SK-N-SH treated with all-trans-retinoic acid at 6 μM for 48 hours (cell line): ENCODE measurements at regions not wholly inside any gene's neighbourhood (a gene's known extent, or its start where the extent isn't known, plus 50 kb on each side); places are given as distances from the start of the nearest gene placed in this dataset.

Source experiments
- ATAC-seq: fragments of 200-7000 bp; cut with Tn5 transposase; 3 replicates; pipeline ENCODE4 v1.9.1; 2020; ENCODE audit warnings: mild to moderate bottlenecking, moderate library complexity
- BACH2 ChIP-seq: fragments of 250-450 bp; sonication (Bioruptor Pico); IDR thresholded peaks from 2 replicates; pipeline ENCODE4 v1.9.0; 2021; ENCODE audit warnings: mild to moderate bottlenecking, borderline replicate concordance
- CSDC2 ChIP-seq: fragments of 250-450 bp; sonication (Bioruptor Pico); IDR thresholded peaks from 2 replicates; pipeline ENCODE4 v1.5.0; 2020; ENCODE audit warnings: mild to moderate bottlenecking, moderate library complexity
- ESRRG ChIP-seq: fragments of 250-450 bp; sonication (Bioruptor Pico); IDR thresholded peaks from 2 replicates; pipeline ENCODE4 v1.6.1; 2021; ENCODE audit warnings: mild to moderate bottlenecking
- GLIS3 ChIP-seq: fragments of 250-450 bp; sonication (Bioruptor Pico); IDR thresholded peaks from 2 replicates; pipeline ENCODE4 v1.5.0; 2020; ENCODE audit warnings: mild to moderate bottlenecking, moderate library complexity
- ISL1 ChIP-seq: fragments of 250-450 bp; sonication (Bioruptor Pico); IDR thresholded peaks from 2 replicates; pipeline ENCODE4 v2.1.2; 2022; ENCODE audit warnings: mild to moderate bottlenecking, moderate library complexity
- OSR1 ChIP-seq: fragments of 250-450 bp; sonication (Bioruptor Pico); IDR thresholded peaks from 2 replicates; pipeline ENCODE4 v1.8.0; 2022; ENCODE audit warnings: moderate library complexity, mild to moderate bottlenecking, inconsistent platforms
- PPARA ChIP-seq: fragments of 250-450 bp; sonication (Bioruptor Pico); IDR thresholded peaks from 2 replicates; pipeline ENCODE4 v1.5.0; 2020; ENCODE audit warnings: mild to moderate bottlenecking, borderline replicate concordance
- RARB ChIP-seq: fragments of 250-450 bp; sonication (Bioruptor Pico); IDR thresholded peaks from 2 replicates; pipeline ENCODE4 v1.8.0; 2021; ENCODE audit warnings: mild to moderate bottlenecking, moderate library complexity
- SNAI2 ChIP-seq: fragments of 250-450 bp; sonication (Bioruptor Pico); IDR thresholded peaks from 2 replicates; pipeline ENCODE4 v1.5.0; 2020; ENCODE audit warnings: mild to moderate bottlenecking, moderate library complexity
- TCF4 ChIP-seq: fragments of 250-450 bp; sonication (Bioruptor Pico); IDR thresholded peaks from 2 replicates; pipeline ENCODE4 v1.8.0; 2021; ENCODE audit warnings: mild to moderate bottlenecking, moderate library complexity, borderline replicate concordance
- TOX ChIP-seq: fragments of 250-450 bp; sonication (Bioruptor Pico); IDR thresholded peaks from 2 replicates; pipeline ENCODE4 v1.8.0; 2021; ENCODE audit warnings: mild to moderate bottlenecking, moderate library complexity, borderline replicate concordance
- ZC3H10 ChIP-seq: fragments of 250-450 bp; sonication (Bioruptor Pico); IDR thresholded peaks from 2 replicates; pipeline ENCODE4 v1.5.1; 2021; ENCODE audit warnings: mild to moderate bottlenecking, moderate library complexity
- ZFP3 ChIP-seq: fragments of 250-450 bp; sonication (Bioruptor Pico); IDR thresholded peaks from 2 replicates; pipeline ENCODE4 v1.5.0; 2020; ENCODE audit warnings: mild to moderate bottlenecking, moderate library complexity
- ZFP30 ChIP-seq: fragments of 450-650 bp; formaldehyde crosslinking; IDR thresholded peaks from 2 replicates; pipeline ENCODE4 v1.5.0; 2022; ENCODE audit warnings: mild to moderate bottlenecking, moderate library complexity
- ZNF565 ChIP-seq: fragments of 450-650 bp; formaldehyde crosslinking; conservative IDR thresholded peaks from 2 replicates; pipeline ENCODE4 v1.5.0; 2020; ENCODE audit warnings: low read depth, mild to moderate bottlenecking, moderate library complexity
- ZNF70 ChIP-seq: fragments of 450-650 bp; formaldehyde crosslinking; IDR thresholded peaks from 2 replicates; pipeline ENCODE4 v1.5.0; 2020; ENCODE audit warnings: mild to moderate bottlenecking, moderate library complexity
- ZNF8 ChIP-seq: fragments of 450-650 bp; formaldehyde crosslinking; IDR thresholded peaks from 2 replicates; pipeline ENCODE4 v1.5.0; 2020; ENCODE audit warnings: mild to moderate bottlenecking, moderate library complexity
- TF ChIP-seq, protein P1 (sequence below): fragments of 250-450 bp; sonication (Bioruptor Pico); IDR thresholded peaks from 2 replicates; pipeline ENCODE4 v1.5.1; 2021; ENCODE audit warnings: mild to moderate bottlenecking, moderate library complexity
- TF ChIP-seq, protein P2 (sequence below): fragments of 250-450 bp; sonication (Bioruptor Pico); IDR thresholded peaks from 2 replicates; pipeline ENCODE4 v1.5.1; 2020; ENCODE audit warnings: low read depth, mild to moderate bottlenecking, moderate library complexity
- TF ChIP-seq, protein P3 (sequence below): fragments of 250-450 bp; sonication (Bioruptor Pico); IDR thresholded peaks from 2 replicates; pipeline ENCODE4 v1.8.0; 2021; ENCODE audit warnings: low read depth, mild to moderate bottlenecking, moderate library complexity, borderline replicate concordance
- TF ChIP-seq, protein P4 (sequence below): fragments of 250-450 bp; sonication (Bioruptor Pico); IDR thresholded peaks from 2 replicates; pipeline ENCODE4 v1.5.0; 2020; ENCODE audit warnings: mild to moderate bottlenecking, moderate library complexity
- TF ChIP-seq, protein P5 (sequence below): fragments of 250-450 bp; sonication (Bioruptor Pico); IDR thresholded peaks from 2 replicates; pipeline ENCODE4 v1.8.0; 2020; ENCODE audit warnings: mild to moderate bottlenecking, moderate library complexity, borderline replicate concordance

DNA sequence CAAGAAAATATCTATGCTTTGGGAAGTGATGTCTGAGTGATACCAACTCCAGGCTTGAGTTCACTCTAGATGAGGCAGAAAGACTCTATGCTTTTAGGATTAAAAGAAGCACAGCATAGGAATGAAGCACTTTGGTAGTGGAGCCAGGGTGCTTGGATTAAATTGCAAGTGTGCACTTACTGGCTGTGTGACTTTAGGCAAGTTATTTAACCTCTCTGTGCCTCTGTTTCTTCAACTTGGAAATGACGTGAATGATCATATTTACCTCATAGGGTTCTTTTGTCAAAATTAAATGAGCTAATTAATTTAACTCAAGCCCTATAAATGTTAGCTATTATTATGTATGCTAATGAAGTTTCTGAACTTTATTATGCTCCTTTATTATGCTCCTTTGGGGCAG lies 446.1 kb downstream of the TTLL7 start:
- ATAC-seq: no peak

DNA sequence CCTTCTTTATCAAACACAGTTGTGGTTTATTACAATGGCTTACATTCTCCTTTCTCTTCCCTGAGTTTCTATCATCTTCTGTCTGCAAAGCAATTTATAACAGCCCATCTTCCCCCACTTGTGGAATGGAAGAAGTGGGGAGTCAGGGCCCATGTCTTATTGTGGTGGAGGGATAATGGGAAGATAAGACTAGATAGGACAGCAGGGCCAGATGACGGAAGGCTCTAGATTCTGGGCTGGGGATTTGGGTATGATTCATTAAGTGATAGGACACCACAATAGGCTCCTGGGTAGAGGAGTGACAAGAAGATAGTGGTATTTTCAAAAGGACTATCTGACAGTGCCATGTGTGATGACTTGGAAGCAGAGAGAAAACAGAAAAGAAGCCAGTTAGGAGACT lies 450.6 kb downstream of the TTLL7 start:
- ATAC-seq: no peak
- TF ChIP-seq ZFP3 (CRISPR knock-in tag) (no peak), ZC3H10 (CRISPR knock-in tag) (no peak), ZNF565 (no peak), OSR1 (CRISPR knock-in tag) (no peak), BACH2 (CRISPR knock-in tag) (no peak), SNAI2 (no peak), TCF4 (no peak), ESRRG (CRISPR knock-in tag) (no peak), ZFP30 (no peak), CSDC2 (CRISPR knock-in tag) (no peak), GLIS3 (CRISPR knock-in tag) (no peak), ISL1 (CRISPR knock-in tag) (no peak), TOX (CRISPR knock-in tag) (no peak), PPARA (CRISPR knock-in tag) (no peak), ZNF8 (CRISPR knock-in tag) (no peak), RARB (no peak)
- TF ChIP-seq, protein P1, sequence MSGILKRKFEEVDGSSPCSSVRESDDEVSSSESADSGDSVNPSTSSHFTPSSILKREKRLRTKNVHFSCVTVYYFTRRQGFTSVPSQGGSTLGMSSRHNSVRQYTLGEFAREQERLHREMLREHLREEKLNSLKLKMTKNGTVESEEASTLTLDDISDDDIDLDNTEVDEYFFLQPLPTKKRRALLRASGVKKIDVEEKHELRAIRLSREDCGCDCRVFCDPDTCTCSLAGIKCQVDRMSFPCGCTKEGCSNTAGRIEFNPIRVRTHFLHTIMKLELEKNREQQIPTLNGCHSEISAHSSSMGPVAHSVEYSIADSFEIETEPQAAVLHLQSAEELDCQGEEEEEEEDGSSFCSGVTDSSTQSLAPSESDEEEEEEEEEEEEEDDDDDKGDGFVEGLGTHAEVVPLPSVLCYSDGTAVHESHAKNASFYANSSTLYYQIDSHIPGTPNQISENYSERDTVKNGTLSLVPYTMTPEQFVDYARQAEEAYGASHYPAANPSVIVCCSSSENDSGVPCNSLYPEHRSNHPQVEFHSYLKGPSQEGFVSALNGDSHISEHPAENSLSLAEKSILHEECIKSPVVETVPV (CRISPR knock-in tag): no peak
- TF ChIP-seq, protein P2, sequence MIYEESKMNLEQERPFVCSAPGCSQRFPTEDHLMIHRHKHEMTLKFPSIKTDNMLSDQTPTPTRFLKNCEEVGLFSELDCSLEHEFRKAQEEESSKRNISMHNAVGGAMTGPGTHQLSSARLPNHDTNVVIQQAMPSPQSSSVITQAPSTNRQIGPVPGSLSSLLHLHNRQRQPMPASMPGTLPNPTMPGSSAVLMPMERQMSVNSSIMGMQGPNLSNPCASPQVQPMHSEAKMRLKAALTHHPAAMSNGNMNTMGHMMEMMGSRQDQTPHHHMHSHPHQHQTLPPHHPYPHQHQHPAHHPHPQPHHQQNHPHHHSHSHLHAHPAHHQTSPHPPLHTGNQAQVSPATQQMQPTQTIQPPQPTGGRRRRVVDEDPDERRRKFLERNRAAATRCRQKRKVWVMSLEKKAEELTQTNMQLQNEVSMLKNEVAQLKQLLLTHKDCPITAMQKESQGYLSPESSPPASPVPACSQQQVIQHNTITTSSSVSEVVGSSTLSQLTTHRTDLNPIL: no peak
- TF ChIP-seq, protein P3, sequence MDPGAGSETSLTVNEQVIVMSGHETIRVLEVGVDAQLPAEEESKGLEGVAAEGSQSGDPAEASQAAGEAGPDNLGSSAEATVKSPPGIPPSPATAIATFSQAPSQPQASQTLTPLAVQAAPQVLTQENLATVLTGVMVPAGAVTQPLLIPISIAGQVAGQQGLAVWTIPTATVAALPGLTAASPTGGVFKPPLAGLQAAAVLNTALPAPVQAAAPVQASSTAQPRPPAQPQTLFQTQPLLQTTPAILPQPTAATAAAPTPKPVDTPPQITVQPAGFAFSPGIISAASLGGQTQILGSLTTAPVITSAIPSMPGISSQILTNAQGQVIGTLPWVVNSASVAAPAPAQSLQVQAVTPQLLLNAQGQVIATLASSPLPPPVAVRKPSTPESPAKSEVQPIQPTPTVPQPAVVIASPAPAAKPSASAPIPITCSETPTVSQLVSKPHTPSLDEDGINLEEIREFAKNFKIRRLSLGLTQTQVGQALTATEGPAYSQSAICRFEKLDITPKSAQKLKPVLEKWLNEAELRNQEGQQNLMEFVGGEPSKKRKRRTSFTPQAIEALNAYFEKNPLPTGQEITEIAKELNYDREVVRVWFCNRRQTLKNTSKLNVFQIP: no peak
- TF ChIP-seq, protein P4, sequence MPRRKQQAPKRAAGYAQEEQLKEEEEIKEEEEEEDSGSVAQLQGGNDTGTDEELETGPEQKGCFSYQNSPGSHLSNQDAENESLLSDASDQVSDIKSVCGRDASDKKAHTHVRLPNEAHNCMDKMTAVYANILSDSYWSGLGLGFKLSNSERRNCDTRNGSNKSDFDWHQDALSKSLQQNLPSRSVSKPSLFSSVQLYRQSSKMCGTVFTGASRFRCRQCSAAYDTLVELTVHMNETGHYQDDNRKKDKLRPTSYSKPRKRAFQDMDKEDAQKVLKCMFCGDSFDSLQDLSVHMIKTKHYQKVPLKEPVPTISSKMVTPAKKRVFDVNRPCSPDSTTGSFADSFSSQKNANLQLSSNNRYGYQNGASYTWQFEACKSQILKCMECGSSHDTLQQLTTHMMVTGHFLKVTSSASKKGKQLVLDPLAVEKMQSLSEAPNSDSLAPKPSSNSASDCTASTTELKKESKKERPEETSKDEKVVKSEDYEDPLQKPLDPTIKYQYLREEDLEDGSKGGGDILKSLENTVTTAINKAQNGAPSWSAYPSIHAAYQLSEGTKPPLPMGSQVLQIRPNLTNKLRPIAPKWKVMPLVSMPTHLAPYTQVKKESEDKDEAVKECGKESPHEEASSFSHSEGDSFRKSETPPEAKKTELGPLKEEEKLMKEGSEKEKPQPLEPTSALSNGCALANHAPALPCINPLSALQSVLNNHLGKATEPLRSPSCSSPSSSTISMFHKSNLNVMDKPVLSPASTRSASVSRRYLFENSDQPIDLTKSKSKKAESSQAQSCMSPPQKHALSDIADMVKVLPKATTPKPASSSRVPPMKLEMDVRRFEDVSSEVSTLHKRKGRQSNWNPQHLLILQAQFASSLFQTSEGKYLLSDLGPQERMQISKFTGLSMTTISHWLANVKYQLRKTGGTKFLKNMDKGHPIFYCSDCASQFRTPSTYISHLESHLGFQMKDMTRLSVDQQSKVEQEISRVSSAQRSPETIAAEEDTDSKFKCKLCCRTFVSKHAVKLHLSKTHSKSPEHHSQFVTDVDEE (CRISPR knock-in tag): no peak

More for the DNA sequence above, 446.1 kb downstream of the TTLL7 start:
- TF ChIP-seq ZFP30 (no peak), ZNF70 (CRISPR knock-in tag) (no peak)
- TF ChIP-seq, protein P4 (CRISPR knock-in tag): no peak
- TF ChIP-seq, protein P3: no peak
- TF ChIP-seq, protein P5, sequence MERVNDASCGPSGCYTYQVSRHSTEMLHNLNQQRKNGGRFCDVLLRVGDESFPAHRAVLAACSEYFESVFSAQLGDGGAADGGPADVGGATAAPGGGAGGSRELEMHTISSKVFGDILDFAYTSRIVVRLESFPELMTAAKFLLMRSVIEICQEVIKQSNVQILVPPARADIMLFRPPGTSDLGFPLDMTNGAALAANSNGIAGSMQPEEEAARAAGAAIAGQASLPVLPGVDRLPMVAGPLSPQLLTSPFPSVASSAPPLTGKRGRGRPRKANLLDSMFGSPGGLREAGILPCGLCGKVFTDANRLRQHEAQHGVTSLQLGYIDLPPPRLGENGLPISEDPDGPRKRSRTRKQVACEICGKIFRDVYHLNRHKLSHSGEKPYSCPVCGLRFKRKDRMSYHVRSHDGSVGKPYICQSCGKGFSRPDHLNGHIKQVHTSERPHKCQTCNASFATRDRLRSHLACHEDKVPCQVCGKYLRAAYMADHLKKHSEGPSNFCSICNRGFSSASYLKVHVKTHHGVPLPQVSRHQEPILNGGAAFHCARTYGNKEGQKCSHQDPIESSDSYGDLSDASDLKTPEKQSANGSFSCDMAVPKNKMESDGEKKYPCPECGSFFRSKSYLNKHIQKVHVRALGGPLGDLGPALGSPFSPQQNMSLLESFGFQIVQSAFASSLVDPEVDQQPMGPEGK (CRISPR knock-in tag): no peak
- TF ChIP-seq, all 23 proteins: peak for 0
